HTR-8/SVneo (cell line): ENCODE measurements at regions not wholly inside any gene's neighbourhood (a gene's known extent, or its start where the extent isn't known, plus 50 kb on each side); places are given as distances from the start of the nearest gene placed in this dataset.

Experiments used
- DNase-seq: peaks from one replicate; pipeline ENCODE4 v3.0.0; 2011; ENCODE audit warnings: low spot score, mixed read lengths; ENCODE audit not compliant: insufficient read length
- FAIRE-seq: peaks from 2 replicates; lab custom pipeline; 2011; peaks lifted over from hg19 to GRCh38; lab: Jason Lieb, UNC

DNA sequence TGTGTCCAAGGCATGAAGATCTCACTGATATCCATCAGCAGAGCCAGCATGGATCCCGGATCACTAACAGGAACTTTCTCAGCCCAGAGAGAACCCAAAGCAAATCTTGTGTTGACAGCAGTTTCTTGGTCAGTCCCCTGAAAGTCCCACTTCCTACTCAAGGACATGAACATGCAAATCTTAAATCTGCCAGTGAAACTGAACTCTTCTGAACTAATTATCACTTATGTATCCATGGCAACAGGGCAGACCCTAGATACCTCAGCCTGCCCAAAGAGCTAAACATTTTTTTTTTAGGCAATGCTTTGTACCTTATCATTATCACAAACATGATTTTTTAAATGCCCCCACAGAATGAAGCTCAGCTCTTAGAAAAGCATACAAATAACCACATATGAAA is 127.8 kb upstream of the DDX18 start:
- DNase-seq (no peak), FAIRE-seq (no peak)

DNA sequence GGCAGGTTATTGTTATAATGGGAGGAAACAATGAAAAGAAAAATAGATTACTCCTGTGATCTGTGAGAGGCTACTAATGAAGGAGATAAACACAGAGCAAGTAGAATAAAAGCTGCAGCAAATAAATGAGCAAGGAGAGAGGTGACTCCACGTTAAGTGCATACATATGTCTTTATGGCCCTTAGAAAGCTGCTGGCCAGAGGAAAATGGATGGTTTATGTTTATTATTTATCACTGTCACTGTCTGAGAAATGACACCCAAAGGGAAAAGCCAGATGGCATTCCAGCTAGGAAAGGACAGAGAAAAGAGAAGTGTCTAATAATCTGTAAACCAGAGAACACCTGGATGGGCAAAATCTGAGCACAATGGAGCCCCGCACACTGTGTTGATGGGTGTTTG is 122.9 kb upstream of the DDX18 start:
- FAIRE-seq, result no peak

DNA sequence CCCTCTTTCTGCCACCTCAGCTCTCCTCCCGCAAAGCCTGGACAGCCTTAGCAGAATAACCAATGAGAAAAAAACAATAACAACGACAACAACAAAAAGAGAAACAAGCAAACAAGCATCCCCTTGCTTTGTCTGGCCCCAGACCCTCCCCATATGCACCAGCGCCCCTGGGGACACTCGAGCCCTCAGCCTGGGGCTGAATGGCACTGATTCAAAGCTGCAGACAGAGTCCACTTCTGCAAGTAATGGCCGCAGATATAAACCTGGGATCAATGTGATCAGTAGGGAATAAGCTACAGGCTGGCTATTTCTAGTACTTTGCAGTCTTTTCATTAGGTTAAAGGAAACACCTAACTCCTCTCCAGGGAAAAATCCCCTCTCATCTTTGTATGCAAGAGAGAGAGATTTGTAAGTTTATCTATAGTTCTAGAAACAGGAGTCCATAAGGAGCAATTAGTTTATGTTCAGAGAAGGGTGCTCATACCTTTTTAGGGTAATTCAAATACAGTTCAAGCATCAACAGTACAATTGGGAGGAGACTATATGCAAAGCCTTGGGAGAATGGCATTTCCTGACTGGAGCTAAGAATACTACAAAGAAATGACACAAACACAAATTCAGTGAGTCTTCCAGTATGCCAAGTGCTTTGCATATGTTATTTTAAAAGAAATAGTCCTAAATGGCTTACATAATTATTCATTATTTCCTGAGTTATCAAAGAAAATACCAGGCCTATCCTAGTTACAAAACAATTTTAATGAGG is 122.3 kb upstream of the DDX18 start:
- DNase-seq (no peak), FAIRE-seq (no peak)

More for the DNA sequence above, 122.9 kb upstream of the DDX18 start:
- no peak for DNase-seq

DNA sequence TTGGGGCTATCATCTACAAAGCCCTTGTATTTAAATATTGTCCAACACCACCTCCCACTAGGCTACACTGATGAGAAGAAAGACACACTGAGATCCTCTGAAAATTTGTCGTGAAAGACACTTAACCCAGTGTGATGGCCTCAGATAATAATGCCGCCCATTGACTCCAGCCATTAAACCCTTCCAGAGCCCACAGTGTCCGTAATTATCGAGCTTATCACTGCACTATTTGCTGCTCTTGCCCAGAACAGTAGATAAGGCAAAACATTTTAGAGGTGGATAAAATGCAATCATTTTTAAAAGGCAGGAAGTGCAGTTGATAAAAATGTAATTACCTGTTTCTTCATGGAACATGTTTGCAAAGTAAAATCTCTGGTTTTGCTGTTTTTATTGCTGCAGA is 121.3 kb upstream of the DDX18 start:
- FAIRE-seq (no peak), DNase-seq (no peak)

DNA sequence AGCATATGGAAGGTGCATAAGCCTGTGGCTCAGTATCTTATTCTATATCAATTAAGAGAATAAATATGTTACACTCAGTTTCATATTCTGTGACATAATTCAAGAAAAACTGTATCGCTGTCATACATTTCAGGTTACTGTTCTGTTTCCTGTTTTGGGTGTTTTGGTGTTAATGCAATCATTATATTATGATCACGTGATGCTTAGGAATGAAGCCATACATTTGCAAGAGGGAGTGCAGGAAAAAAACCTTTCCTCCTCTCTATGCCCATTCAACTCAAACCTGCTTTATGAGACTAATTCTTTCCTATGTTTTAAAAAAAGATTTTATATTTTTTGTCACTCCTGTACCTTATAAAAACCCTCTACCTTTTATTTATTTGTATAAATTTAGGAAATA is 120.8 kb upstream of the DDX18 start:
- no peak for FAIRE-seq
- DNase-seq, result no peak

DNA sequence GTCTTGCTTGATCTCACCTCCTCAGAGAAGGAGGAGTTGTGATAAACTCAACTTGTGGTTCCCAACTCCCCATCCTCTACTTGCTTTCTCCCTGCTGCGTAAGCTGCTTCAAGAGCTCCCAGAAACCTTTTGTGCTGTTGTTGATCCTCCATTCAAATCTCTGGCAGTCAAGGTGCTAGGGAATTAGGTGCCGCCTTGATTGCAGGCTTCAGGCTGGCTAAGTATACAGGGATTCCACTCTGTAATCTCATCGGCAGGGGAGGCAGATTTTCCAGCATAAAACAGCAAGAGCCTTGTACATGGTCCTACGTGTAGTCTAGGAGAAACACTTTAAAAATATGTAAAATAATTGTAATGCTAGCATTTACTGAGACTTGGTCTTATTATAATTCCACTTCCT is 116.2 kb upstream of the DDX18 start:
- FAIRE-seq (no peak), DNase-seq (no peak)

DNA sequence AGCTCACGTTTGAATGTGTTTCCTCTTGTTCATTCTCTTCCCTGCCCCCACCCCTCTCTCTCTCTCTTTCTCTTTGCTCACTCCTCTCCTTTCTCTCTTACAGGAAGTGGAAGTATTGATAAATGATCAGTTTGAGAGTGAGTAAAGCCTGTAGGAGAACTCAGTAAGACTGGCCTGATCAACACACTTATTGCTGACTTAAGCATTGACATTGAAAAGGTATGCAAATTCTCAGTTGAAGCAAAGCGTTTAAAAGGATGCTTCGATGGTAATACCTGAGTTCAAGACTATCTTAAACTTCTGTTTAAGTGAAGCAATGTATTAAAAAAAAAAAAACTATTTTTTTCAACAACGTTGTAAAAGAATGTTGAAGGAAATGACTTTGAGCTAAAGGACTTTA is 115.7 kb upstream of the DDX18 start:
- DNase-seq (no peak), FAIRE-seq (no peak)

DNA sequence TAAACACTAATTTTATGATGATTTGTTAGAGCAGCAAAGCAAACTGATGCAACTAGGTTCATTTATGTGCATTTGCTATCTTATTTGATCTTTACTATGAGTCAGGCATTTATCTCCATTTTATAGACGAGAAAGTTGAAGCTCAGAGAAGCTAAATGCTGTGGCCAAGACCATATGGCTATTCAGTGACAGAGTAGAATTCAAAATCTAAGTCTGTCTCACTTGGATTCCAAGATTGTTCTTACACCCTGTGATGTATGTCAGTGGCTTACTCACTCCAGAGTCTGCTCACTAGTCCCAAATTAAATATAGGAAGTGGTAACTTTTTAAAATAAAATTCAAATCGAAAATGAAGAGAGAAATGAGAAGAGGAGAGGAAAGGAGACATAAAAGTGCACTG is 114.0 kb upstream of the DDX18 start:
- FAIRE-seq, result no peak
- no peak for DNase-seq

DNA sequence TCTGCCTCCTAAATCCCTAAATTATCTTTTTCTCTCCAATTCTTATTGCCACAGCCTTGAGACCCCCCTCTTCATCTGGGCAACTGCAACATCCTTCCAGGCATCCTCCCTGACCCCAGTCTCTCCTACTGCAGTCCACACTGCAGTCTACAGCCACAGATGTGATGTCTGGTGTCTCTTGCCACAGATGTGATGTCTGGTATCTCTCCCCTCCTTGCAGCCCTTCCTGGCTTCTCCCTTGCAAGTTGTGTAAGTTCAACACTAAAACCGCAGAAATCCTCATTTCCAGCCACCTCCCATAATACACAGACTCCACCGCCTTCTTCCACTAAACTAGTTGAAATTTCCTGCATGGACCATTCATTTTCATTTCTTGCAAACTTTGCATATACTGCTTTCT is 113.1 kb upstream of the DDX18 start:
- no peak for DNase-seq
- FAIRE-seq, result no peak

DNA sequence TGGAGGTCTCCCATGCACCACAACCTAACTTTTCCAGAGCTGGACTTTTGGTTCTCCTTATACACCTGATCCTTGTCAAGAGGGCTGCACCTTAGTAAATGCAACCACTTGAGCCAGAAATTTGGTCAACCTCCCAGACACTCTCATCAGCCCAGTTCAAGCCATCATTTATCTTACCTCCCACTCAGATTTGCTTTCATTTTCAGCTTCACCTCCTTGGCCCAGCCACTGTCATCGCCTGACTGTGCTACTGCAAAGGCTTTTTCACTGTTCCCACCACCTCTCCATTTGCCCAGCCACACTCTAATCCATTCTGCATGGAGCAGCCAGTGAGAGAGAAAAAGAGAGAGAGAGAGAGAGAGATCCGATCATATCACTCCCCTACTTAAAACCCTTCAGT is 112.4 kb upstream of the DDX18 start:
- FAIRE-seq (no peak), DNase-seq (no peak)

DNA sequence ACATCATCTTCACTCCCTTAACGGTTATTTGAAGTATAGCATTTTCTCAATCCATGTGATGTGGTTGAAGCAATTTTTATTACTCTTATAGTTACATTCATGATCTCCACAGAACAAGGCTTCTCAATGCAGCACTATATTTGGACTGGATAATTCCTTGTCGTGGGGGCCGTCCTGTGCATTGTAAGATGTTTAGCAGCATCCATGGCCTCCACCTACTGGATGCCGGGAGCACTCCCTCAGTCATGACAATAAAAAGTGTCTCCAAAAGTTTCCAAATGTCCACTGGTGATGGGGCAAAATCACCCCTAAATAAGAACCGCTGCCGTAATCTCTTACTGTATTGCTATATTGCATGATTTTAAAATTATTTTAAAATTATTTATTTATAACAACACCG is 110.6 kb upstream of the DDX18 start:
- FAIRE-seq, result no peak
- DNase-seq, result no peak

DNA sequence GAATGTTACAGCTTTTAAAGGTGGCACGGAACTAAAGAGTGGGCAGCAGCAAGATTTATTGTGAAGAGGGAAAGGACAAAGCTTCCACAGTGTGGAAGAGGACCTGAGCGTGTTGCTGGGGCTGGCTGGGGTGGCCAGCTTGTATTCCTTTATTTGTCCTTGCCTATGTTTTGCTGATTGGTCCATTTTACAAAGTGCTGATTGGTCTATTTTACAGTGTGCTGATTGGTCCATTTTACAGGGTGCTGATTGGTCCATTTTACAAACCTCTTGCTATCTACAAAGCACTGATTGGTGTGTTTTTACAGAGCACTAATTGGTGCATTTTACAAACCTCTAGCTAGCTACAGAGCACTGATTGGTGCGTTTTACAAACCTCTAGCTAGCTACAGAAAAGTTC is 109.7 kb upstream of the DDX18 start:
- DNase-seq, result no peak
- no peak for FAIRE-seq

DNA sequence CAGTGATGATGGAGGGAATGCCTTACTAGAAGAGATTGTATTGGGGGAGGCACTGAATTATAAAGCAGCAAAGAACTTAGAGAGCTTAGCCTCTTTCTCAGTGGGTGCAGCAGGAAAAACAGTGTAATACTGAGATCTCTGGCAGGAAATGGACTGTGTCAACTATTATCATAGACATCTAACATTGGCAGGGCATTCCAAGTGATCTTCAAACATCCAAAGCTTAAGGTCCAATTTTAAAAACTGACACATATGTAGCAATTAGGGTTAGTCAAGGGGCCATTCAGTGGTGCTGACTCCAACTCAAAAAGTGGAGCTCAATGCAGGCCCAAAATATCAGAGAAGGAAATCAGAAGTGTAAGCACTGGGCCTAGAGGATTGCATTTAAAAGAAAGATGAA is 106.6 kb upstream of the DDX18 start:
- FAIRE-seq (no peak), DNase-seq (no peak)

DNA sequence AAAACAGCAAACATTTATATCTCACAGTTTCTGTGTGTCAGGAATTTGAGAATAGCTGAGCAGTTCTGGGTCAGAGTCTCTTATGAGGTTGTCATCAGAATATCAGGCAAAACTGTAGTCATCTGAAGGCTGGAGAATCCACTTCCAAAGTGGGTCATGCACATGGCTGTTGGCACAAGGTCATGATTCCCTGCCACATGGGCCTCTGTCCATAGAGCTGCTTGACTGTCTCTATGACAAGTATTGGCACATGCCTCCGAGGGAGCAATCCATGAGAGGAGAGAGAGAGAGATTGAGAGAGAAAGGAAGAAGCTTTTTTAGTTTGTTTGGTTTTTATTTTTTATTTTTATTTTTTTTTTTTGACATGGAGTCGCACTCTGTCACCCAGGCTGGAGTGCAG is 101.8 kb upstream of the DDX18 start:
- no peak for DNase-seq
- no peak for FAIRE-seq

DNA sequence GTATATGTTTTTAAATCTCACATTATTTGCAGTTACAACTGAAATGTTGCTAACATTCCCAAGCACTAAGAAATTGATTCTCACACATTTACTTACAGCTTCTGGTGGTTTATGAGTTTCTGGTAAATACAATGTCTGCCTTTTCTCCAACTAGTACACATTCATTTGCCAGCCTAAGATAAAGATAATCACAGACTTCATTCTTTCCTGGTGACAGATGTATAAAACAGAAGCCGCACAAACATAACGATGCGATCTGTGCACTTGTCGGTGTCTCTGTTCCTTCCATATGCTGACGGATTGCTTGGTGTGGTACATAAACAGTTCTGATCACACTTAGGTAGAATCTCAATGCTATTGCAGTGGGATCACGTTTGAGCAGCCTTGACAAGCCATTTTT is 100.4 kb upstream of the DDX18 start:
- FAIRE-seq (no peak), DNase-seq (no peak)

DNA sequence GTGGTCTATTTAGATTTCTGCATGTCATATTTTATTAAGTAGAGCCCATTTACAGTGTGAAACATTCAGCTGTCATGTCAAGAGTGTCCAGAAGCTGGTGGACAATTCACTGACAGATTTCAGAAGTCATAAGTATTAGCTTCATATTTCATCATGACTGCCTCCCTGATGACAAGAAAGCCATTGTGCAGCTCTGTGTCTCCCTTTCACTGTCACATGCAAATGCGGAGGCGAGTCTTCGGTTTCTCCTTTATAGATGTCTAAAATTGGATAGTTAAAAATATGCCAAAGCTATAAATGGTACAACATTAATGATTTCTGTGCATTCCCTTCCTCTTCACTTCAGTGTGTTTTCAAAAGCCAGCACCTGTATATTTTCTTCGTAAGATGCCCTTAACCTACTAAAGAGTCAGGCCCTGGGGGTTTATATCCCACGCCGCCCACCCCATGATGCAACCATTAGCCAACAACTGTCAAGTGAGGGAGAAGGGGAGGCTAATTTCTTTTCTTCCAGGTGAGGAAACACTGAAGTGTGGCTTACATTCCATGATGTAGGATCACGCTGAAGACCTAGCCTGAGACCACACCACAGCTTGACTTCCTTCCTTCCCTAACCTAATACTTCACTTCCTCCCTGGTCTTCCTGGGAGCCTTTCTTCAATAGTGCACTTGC is 99.6 kb upstream of the DDX18 start:
- FAIRE-seq (no peak), DNase-seq (no peak)

DNA sequence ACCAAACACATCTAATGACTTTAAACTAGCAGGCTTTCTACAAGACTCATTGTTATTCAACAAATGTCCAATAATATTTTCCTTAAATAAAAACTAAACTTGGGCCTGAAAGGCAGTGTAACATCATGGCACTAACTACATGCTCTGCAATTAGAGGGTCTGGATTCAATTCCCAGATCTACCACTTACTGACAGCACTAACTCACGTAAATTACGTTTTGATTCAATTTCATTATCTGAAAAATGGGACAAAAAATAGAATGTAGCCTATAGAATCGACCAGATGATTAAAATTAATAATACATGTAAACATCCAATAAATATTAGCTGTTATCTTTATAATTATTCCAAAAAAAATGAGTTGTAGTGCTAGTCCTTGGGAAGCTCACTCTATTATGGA is 98.0 kb upstream of the DDX18 start:
- DNase-seq, result no peak
- FAIRE-seq, result no peak

DNA sequence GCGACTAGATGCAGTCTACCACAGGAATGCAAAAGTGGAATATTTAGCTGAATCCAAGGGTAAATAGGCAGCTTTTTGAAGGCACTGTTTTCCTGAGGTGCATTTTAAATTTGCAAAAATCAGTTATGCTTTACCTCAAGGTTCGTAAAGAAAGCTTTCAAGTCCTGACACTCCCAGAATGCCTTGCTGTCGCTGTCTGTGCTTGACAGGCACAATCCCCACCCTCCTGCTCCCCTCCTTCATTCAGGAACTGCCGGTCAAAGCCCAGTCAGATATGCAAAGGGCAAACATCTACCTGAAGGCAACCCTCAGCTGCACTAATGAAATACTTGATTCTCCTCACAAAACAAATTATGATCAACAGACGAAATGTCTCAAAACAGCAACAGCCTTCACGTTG is 97.4 kb upstream of the DDX18 start:
- DNase-seq, result no peak

DNA sequence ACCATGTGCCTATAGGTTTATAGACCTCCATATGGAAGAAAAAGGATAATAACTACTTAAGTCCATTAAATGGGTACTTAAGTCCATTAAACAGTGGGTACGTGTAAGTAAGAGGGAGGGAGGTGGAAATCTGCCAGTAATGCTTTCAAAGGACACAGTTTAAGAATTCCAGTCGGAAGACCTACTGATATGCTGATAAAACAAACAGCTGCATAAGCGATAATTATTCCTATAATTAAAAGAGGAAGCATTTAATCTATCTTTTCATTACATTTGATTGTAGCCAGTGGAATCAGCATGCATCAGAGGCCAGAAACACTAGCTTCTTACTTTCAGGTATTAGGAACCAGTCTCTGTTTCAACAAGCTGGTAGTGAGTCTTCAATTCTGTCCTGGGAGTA is 96.4 kb upstream of the DDX18 start:
- DNase-seq, result no peak
- FAIRE-seq, result no peak

More for the DNA sequence above, 97.4 kb upstream of the DDX18 start:
- FAIRE-seq, result no peak

DNA sequence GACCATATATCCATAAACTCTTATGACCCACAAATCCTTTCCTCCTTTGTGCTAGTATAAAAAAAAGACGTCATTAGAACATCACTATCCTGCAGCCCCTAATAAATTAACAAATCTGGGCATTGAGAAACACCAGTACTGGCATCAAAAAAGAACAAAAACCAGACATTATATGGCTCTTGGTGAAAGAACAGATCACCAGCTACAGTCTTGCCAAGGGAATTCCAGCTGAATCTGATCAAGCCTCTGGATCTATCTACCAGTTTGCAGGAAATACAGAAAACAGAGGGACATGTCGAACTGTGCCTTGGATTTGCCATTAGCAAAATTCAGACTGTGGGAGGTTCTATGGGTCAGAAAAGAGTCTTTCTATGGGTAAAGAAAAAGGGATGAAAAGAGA is 93.7 kb upstream of the DDX18 start:
- FAIRE-seq (no peak), DNase-seq (no peak)

DNA sequence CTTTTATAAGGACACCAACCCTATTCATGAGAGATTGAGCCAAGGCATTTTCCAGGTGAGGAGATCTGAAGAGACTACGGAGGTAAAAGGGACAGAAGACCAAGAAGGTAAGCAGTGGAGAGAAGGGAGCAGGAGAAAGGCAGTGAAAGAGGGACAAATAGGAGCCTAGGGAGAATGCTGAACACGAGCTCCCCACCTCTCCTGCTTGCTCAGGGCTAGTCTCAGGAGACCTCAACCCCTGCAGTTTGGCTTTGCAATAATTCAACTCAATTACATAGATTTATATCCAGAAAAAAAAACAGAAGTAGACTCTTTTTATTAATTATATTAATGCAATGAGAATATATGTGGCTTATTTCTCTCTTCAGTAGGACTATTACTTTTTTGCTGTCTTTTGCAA is 91.0 kb upstream of the DDX18 start:
- DNase-seq (no peak), FAIRE-seq (no peak)

DNA sequence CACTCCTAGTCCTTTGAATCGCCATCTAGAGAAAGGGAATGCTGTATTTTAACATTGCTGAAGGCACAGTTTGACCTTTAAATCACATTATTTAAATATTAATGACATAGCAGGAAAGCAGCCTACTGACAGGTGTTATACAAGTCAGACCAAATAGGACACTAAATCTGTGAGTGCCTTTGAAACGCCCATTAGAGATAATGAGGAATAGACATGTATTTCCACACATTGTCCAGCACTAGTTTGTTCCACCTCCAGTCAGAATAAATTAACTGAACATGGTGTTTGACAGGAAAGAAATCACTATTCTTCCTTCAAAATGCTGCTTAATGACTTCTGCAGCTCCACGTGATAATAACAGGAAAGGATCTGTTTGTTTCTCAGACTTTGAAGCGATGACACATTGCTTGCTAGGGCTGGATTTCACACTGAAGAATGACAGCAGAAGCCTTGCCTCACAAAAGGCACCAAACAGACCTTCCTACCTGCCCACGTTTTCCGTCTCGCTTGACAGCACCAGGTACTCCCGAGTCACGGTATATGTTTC is 90.5 kb upstream of the DDX18 start:
- DNase-seq (no peak), FAIRE-seq (no peak)
